HCT116 (cell line): ENCODE measurements at regions not wholly inside any gene's neighbourhood (a gene's known extent, or its start where the extent isn't known, plus 50 kb on each side); places are given as distances from the start of the nearest gene placed in this dataset.

ENCODE experiments used
- ATAC-seq: fragments of 200-7000 bp; cut with Tn5 transposase; 2 replicates; pipeline ENCODE4 v1.9.1; 2020; ENCODE audit warnings: mild to moderate bottlenecking, moderate library complexity
- BruUV-seq: library from RNA; stranded (reverse); fragments of 400-500 nt; replicated peaks from 2 replicates; lab custom pipeline; 2021; lab: Mats Ljungman, UMichigan
- CTCF ChIA-PET: fragments of 300-600 bp; sonication (Branson Sonifier 250); formaldehyde crosslinking; loops from one replicate; lab custom pipeline; 2021; ENCODE audit warnings: antibody characterized with exemption; lab: Charles Lee
- POLR2A ChIA-PET: fragments of 300-600, 350-600 bp; sonication (Branson Sonifier 250); formaldehyde crosslinking; loops from one replicate; lab custom pipeline; 2021; ENCODE audit warnings: antibody characterized with exemption; lab: Charles Lee
- RAD21 ChIA-PET, 2 experiments: fragments of 300-600 bp; sonication (Branson Sonifier 250); formaldehyde crosslinking; loops; one replicate each; lab custom pipeline; 2023; ENCODE audit warnings: low total read pairs in 2 of 2; ENCODE audit not compliant: uncharacterized antibody in 2 of 2, unreplicated experiment in 2 of 2, low non-redundant PET in 1 of 2; lab: Charles Lee
- DNase-seq: peaks from one replicate; pipeline ENCODE4 v3.0.0-alpha.2; 2010; ENCODE audit warnings: low read depth, low spot score
- H2AFZ ChIP-seq: fragments of 200-600 bp; shearing (Covaris generic), sonication (generic); 2 replicates; pipeline ENCODE4 v1.6.1; 2017; ENCODE audit warnings: low read depth, mixed run types, mixed read lengths, antibody characterized with exemption, low read length; ENCODE audit not compliant: poor library complexity, severe bottlenecking
- H3K27ac ChIP-seq: 2 replicates; pipeline ENCODE4 v1.5.1; 2012; ENCODE audit warnings: low read depth, low read length
- H3K27me3 ChIP-seq: fragments of 200-600 bp; sonication (generic); 2 replicates; pipeline ENCODE4 v1.6.1; 2016; ENCODE audit warnings: mixed run types, low read length, mixed read lengths; ENCODE audit not compliant: insufficient read depth
- H3K36me3 ChIP-seq, 2 experiments: fragments of 200-500 bp in 1 of 2; fragments of 200-600 bp in 1 of 2; sonication (Bioruptor generic) in 1 of 2; sonication (generic) in 1 of 2; 2 replicates each; pipeline versions ENCODE4 v1.5.1 to v1.6.1; 2014 to 2016; ENCODE audit warnings: low read length in 2 of 2, inconsistent platforms in 1 of 2, mixed read lengths in 1 of 2, mixed run types in 1 of 2; ENCODE audit not compliant: insufficient read depth in 2 of 2, control insufficient read depth in 1 of 2
- H3K4me1 ChIP-seq, 2 experiments: fragments of 200-600 bp in 1 of 2; sonication (generic) in 1 of 2; 2 replicates each; pipeline versions ENCODE4 v1.5.1 to v1.6.1; 2012 to 2017; ENCODE audit warnings: low read length in 2 of 2, inconsistent platforms in 1 of 2, mild to moderate bottlenecking in 1 of 2, mixed read lengths in 1 of 2, mixed run types in 1 of 2, moderate library complexity in 1 of 2; ENCODE audit not compliant: insufficient read depth in 2 of 2, control insufficient read depth in 1 of 2
- H3K4me2 ChIP-seq: fragments of 200-600 bp; sonication (generic); 2 replicates; pipeline ENCODE4 v1.6.1; 2017; ENCODE audit warnings: mixed run types, low read length, mixed read lengths
- H3K4me3 ChIP-seq, 2 experiments: fragments of 200-600 bp in 1 of 2; sonication (generic) in 1 of 2; replicated peaks in 1 of 2; 2 replicates each; pipeline ENCODE4 v1.5.1; 2011 to 2016; ENCODE audit warnings: low read length in 2 of 2, control low read depth in 1 of 2, low read depth in 1 of 2, mild to moderate bottlenecking in 1 of 2, mixed read lengths in 1 of 2, mixed run types in 1 of 2
- H3K79me2 ChIP-seq: fragments of 200-600 bp; sonication (generic); 2 replicates; pipeline ENCODE4 v1.6.1; 2017; ENCODE audit warnings: mild to moderate bottlenecking, mixed run types, low read length, moderate library complexity, mixed read lengths; ENCODE audit not compliant: insufficient read depth
- H3K9ac ChIP-seq: fragments of 200-600 bp; sonication (generic); 2 replicates; pipeline ENCODE4 v1.6.1; 2016; ENCODE audit warnings: low read length, mixed read lengths
- H3K9me2 ChIP-seq: fragments of 200-600 bp; sonication (generic), shearing (Covaris generic); 2 replicates; pipeline ENCODE4 v1.6.1; 2017; ENCODE audit warnings: mixed run types, mild to moderate bottlenecking, moderate library complexity; ENCODE audit not compliant: insufficient read depth
- H3K9me3 ChIP-seq, 2 experiments: fragments of 200-500 bp in 1 of 2; fragments of 200-600 bp in 1 of 2; sonication (Bioruptor generic) in 1 of 2; sonication (generic) in 1 of 2; 2 replicates each; pipeline ENCODE4 v1.6.1; 2014 to 2017; ENCODE audit warnings: low read length in 2 of 2, mixed read lengths in 2 of 2, inconsistent platforms in 1 of 2, low read depth in 1 of 2, mild to moderate bottlenecking in 1 of 2, mixed run types in 1 of 2, moderate library complexity in 1 of 2; ENCODE audit not compliant: control insufficient read depth in 1 of 2, insufficient read depth in 1 of 2
- H4K20me1 ChIP-seq: fragments of 200-600 bp; sonication (generic), shearing (Covaris generic); 2 replicates; pipeline ENCODE4 v1.6.1; 2017; ENCODE audit warnings: mixed run types, mild to moderate bottlenecking, moderate library complexity; ENCODE audit not compliant: insufficient read depth
- CBX3 ChIP-seq: IDR thresholded peaks from 2 replicates; pipeline ENCODE4 v1.6.1; 2012; ENCODE audit warnings: low read depth
- EZH2 ChIP-seq: fragments of 200-600 bp; sonication (generic); IDR thresholded peaks from 2 replicates; pipeline ENCODE4 v1.6.1; 2017; ENCODE audit warnings: antibody characterized with exemption, mixed run types
- EZH2phosphoT487 ChIP-seq: fragments of 200-600 bp; IDR thresholded peaks from 2 replicates; pipeline ENCODE4 v1.6.1; 2018; ENCODE audit warnings: antibody characterized with exemption, borderline replicate concordance
- JUND ChIP-seq: IDR thresholded peaks from 2 replicates; pipeline ENCODE4 v1.6.1; 2012
- MAX ChIP-seq: IDR thresholded peaks from 2 replicates; pipeline ENCODE4 v1.6.1; 2012
- POLR2A ChIP-seq: IDR thresholded peaks from 2 replicates; pipeline ENCODE4 v1.7.0; 2011; ENCODE audit warnings: borderline replicate concordance; ENCODE audit not compliant: insufficient read depth, insufficient read length; ENCODE audit errors: extremely low read depth
- POLR2AphosphoS5 ChIP-seq: IDR thresholded peaks from 2 replicates; pipeline ENCODE4 v1.6.1; 2011; ENCODE audit warnings: mild to moderate bottlenecking, low read depth, low read length, moderate library complexity
- SIN3A ChIP-seq: IDR thresholded peaks from 2 replicates; pipeline ENCODE4 v1.6.1; 2012; ENCODE audit warnings: low read depth
- SRF ChIP-seq: IDR thresholded peaks from 2 replicates; pipeline ENCODE4 v1.6.1; 2012; ENCODE audit warnings: low read depth
- ZFX ChIP-seq: fragments of 450-650 bp; IDR thresholded peaks from 2 replicates; pipeline ENCODE4 v1.6.1; 2017
- ZNF274 ChIP-seq: fragments of 200-500 bp; sonication (Bioruptor generic); IDR thresholded peaks from 2 replicates; pipeline ENCODE4 v1.6.1; 2014; ENCODE audit warnings: mild to moderate bottlenecking, low read depth, low read length, inconsistent platforms
- intact Hi-C: fragments of 100-400 bp; cut with micrococcal nuclease; formaldehyde crosslinking; loops from 2 replicates; pipeline ENCODE4 v1.10.0; 2022
- TF ChIP-seq, protein P1 (sequence below): IDR thresholded peaks from 2 replicates; pipeline ENCODE4 v1.6.1; 2011; ENCODE audit warnings: mild to moderate bottlenecking, low read length, moderate library complexity; ENCODE audit not compliant: insufficient replicate concordance; ENCODE audit errors: extremely low read depth
- TF ChIP-seq, protein P2 (sequence below), 3 experiments: fragments of 200-600 bp in 1 of 3; sonication (generic) in 1 of 3; IDR thresholded peaks in 2 of 3; conservative IDR thresholded peaks in 1 of 3; 2 replicates each; pipeline ENCODE4 v1.5.1; 2012 to 2017; ENCODE audit warnings: low read depth in 2 of 3, low read length in 2 of 3, antibody characterized with exemption in 1 of 3, borderline replicate concordance in 1 of 3, control low read depth in 1 of 3, mild to moderate bottlenecking in 1 of 3, mixed read lengths in 1 of 3, mixed run types in 1 of 3, moderate library complexity in 1 of 3; ENCODE audit not compliant: insufficient read depth in 1 of 3

DNA sequence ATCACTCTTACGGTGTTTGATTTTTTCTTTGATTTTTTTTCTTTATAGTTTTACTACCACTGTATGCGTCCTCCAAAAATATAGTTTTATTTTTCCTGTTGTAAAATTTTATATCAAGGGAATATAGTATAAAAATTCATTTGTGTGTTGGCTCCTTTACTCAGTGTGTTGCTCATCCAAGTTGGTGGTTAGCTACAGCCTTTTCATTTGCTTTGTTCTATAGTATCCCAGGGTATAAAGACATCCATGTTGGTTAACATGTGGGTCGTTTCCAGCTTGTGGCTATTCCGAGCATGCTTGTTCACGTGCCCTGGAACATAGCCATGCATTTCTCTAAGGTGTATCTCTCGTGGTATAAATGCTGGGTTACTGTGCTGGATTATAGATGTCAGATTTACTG lies 54.8 kb upstream of the DAB2 start:
- no peaks in the 10 kb centered on the region for H3K36me3 ChIP-seq
- H3K79me2 ChIP-seq = no peaks in the 10 kb centered on the region
- no peak overlapping the region for H3K9ac ChIP-seq
- RAD21 ChIA-PET = no interaction called here
- intact Hi-C loops = no loop called here
- H3K4me1 ChIP-seq = no peaks in the 10 kb centered on the region
- POLR2A ChIA-PET = no interaction called here
- no peak for TF ChIP-seq EZH2
- TF ChIP-seq POLR2AphosphoS5 = no peak
- TF ChIP-seq ZNF274 = no peak
- TF ChIP-seq SRF = no peak
- TF ChIP-seq ZFX = no peak
- no peak for TF ChIP-seq EZH2phosphoT487
- no peak for TF ChIP-seq POLR2A
- no peak for TF ChIP-seq SIN3A
- TF ChIP-seq, protein P1, sequence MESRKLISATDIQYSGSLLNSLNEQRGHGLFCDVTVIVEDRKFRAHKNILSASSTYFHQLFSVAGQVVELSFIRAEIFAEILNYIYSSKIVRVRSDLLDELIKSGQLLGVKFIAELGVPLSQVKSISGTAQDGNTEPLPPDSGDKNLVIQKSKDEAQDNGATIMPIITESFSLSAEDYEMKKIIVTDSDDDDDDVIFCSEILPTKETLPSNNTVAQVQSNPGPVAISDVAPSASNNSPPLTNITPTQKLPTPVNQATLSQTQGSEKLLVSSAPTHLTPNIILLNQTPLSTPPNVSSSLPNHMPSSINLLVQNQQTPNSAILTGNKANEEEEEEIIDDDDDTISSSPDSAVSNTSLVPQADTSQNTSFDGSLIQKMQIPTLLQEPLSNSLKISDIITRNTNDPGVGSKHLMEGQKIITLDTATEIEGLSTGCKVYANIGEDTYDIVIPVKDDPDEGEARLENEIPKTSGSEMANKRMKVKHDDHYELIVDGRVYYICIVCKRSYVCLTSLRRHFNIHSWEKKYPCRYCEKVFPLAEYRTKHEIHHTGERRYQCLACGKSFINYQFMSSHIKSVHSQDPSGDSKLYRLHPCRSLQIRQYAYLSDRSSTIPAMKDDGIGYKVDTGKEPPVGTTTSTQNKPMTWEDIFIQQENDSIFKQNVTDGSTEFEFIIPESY = no peak
- TF ChIP-seq, protein P2, sequence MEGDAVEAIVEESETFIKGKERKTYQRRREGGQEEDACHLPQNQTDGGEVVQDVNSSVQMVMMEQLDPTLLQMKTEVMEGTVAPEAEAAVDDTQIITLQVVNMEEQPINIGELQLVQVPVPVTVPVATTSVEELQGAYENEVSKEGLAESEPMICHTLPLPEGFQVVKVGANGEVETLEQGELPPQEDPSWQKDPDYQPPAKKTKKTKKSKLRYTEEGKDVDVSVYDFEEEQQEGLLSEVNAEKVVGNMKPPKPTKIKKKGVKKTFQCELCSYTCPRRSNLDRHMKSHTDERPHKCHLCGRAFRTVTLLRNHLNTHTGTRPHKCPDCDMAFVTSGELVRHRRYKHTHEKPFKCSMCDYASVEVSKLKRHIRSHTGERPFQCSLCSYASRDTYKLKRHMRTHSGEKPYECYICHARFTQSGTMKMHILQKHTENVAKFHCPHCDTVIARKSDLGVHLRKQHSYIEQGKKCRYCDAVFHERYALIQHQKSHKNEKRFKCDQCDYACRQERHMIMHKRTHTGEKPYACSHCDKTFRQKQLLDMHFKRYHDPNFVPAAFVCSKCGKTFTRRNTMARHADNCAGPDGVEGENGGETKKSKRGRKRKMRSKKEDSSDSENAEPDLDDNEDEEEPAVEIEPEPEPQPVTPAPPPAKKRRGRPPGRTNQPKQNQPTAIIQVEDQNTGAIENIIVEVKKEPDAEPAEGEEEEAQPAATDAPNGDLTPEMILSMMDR (IDR thresholded peaks at IDR 0.05 in 2 of 3, conservative IDR thresholded peaks at IDR 0.05 in 1 of 3; ENCODE audit: borderline replicate concordance in 1 of 3, insufficient read depth in 1 of 3, low read depth in 2 of 3, low read length in 2 of 3) = no peak
- no peak for TF ChIP-seq JUND
- no peak for TF ChIP-seq CBX3
- TF ChIP-seq MAX = no peak
- no peak overlapping the region for H3K4me2 ChIP-seq
- no peak for DNase-seq
- no peaks in the 10 kb centered on the region for H3K9me2 ChIP-seq
- CTCF ChIA-PET = no interaction called here
- H3K9me3 ChIP-seq = no peaks in the 10 kb centered on the region
- H2AFZ ChIP-seq = no peak overlapping the region
- H3K27me3 ChIP-seq = no peaks in the 10 kb centered on the region
- BruUV-seq = no TSS peak
- H3K27ac ChIP-seq = no peak overlapping the region
- no peak for ATAC-seq
- no peak overlapping the region for H3K4me3 ChIP-seq
- no peaks in the 10 kb centered on the region for H4K20me1 ChIP-seq
